Mucosa of descending colon (tissue), 3 donors: ENCODE measurements at regions not wholly inside any gene's neighbourhood (a gene's known extent, or its start where the extent isn't known, plus 50 kb on each side); places are given as distances from the start of the nearest gene placed in this dataset.

Source experiments
- ATAC-seq: fragments of 200-7000 bp; cut with Tn5 transposase; one replicate; pipeline ENCODE4 v1.9.1; 2020; ENCODE audit warnings: mild to moderate bottlenecking, moderate library complexity
- DNase-seq, 3 donors: peaks; one replicate each; pipeline ENCODE4 v3.0.0-alpha.2; 2020
- H3K36me3 ChIP-seq: fragments of 200-600 bp; one replicate; pipeline ENCODE4 v1.8.0; 2021; ENCODE audit warnings: low read depth, mild to moderate bottlenecking
- H3K4me1 ChIP-seq: fragments of 200-600 bp; one replicate; pipeline ENCODE4 v1.8.0; 2021; ENCODE audit warnings: low read depth, mild to moderate bottlenecking
- H3K4me3 ChIP-seq: fragments of 200-600 bp; one replicate; pipeline ENCODE4 v1.8.0; 2021; ENCODE audit warnings: mild to moderate bottlenecking
- H3K9me3 ChIP-seq: fragments of 200-600 bp; one replicate; pipeline ENCODE4 v1.8.0; 2021; ENCODE audit warnings: mild to moderate bottlenecking
- intact Hi-C, 2 donors: fragments of 100-400 bp; cut with DNase I in 1 of 2; cut with micrococcal nuclease in 1 of 2; formaldehyde crosslinking; loops; one replicate each; pipeline versions ENCODE4 v1.11.0 to v1.11.1; 2022; cut with DNase I, micrococcal nuclease
- TF ChIP-seq, protein P1 (sequence below): fragments of 200-600 bp; IDR thresholded peaks from one replicate; pipeline ENCODE4 v1.8.0; 2022; ENCODE audit warnings: antibody characterized with exemption, mild to moderate bottlenecking
- donor health status: DM: no; HTN: no; CAD: no; lungs with moderate emphysema.
- donor health status: DM: no; HTN: no; CAD: no.
- donor health status: DM: no; HTN: yes; CAD: no.

DNA sequence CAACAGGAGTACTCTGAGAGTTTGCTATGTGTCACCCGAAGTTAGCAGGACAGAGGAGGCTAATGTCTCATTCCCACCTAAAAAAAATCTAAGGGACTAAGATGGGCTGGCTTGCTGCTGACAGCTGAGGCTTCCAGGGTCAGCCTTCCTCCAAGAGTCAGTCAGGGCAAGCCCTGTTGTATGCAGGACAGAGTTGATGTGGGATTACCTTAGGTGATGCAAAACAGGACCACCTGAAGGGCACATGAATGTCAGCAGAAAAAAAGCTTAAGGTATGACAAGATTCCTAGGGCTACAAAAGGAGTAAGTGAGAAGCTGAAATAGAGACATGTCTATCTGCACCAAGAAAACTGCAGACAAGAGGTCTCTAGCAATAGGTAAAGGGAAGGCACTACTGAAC is 151.5 kb downstream of the NHLRC3 start:
- intact Hi-C loops: no loop called here
- TF ChIP-seq, protein P1, sequence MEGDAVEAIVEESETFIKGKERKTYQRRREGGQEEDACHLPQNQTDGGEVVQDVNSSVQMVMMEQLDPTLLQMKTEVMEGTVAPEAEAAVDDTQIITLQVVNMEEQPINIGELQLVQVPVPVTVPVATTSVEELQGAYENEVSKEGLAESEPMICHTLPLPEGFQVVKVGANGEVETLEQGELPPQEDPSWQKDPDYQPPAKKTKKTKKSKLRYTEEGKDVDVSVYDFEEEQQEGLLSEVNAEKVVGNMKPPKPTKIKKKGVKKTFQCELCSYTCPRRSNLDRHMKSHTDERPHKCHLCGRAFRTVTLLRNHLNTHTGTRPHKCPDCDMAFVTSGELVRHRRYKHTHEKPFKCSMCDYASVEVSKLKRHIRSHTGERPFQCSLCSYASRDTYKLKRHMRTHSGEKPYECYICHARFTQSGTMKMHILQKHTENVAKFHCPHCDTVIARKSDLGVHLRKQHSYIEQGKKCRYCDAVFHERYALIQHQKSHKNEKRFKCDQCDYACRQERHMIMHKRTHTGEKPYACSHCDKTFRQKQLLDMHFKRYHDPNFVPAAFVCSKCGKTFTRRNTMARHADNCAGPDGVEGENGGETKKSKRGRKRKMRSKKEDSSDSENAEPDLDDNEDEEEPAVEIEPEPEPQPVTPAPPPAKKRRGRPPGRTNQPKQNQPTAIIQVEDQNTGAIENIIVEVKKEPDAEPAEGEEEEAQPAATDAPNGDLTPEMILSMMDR: no peak

DNA sequence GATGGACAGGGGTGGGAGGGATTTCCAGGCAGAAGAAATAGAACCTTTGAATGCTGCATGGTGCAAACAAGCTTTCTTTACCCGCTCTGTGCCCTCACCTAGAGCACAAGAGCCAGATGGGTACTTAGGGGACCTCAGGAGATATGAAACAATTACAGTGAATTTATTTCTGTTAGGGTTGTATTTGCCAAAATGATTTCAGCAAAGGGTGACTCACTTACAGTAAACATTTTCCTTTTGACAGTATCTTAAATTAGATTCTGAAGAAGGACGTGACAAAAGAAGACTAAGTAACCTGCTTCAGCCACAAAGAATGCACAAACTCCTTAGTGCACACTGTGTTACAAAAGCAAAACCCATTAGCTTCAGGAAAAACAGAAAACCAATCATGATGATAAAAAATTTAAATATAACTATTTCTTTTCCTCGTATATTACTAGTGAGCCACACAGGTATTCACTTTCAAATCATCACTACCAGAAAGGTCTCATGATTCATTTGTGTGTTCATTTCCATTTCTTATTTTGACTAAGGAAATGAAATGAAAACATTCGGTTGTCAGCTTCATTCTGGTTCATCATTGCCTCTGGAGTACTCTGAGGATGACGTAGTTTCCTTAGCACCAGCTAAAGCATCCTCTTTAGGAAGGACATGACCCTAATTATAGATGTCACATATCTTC is 158.8 kb downstream of the NHLRC3 start:
- intact Hi-C loops: no loop called here
- Histone ChIP-seq H3K36me3 (no peaks in the 10 kb centered on the region), H3K4me3 (no peak overlapping the region), H3K9me3 (no peaks in the 10 kb centered on the region), H3K4me1 (no peaks in the 10 kb centered on the region)
- TF ChIP-seq, protein P1: no peak
- no peak for ATAC-seq
- no peak for DNase-seq

More for the DNA sequence above, 151.5 kb downstream of the NHLRC3 start:
- Histone ChIP-seq H3K4me1 (no peaks in the 10 kb centered on the region), H3K9me3 (no peaks in the 10 kb centered on the region), H3K4me3 (no peak overlapping the region), H3K36me3 (no peaks in the 10 kb centered on the region)
- ATAC-seq (no peak), DNase-seq (no peak)

DNA sequence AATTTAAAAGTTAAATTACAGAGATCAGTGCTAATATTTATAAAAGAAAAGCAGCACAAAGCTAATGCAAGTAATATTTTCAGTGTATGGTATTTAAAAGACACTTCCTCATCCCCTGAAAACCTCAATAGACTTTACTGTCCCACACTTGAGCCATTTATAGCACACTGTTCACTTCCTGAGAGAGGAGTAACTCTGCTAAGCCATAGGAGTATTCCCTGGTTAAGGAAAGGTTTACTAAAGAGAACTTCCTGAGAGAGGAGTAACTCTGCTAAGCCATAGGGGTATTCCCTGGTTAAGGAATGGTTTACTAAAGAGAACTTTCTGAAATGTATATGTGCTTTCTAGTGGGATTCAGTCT is 159.4 kb downstream of the NHLRC3 start:
- no peak overlapping the region for H3K4me3 ChIP-seq
- no peaks in the 10 kb centered on the region for H3K36me3 ChIP-seq
- DNase-seq: no peak
- no peaks in the 10 kb centered on the region for H3K9me3 ChIP-seq
- intact Hi-C loops: no loop called here
- H3K4me1 ChIP-seq: no peaks in the 10 kb centered on the region
- no peak for ATAC-seq
- TF ChIP-seq, protein P1: no peak

DNA sequence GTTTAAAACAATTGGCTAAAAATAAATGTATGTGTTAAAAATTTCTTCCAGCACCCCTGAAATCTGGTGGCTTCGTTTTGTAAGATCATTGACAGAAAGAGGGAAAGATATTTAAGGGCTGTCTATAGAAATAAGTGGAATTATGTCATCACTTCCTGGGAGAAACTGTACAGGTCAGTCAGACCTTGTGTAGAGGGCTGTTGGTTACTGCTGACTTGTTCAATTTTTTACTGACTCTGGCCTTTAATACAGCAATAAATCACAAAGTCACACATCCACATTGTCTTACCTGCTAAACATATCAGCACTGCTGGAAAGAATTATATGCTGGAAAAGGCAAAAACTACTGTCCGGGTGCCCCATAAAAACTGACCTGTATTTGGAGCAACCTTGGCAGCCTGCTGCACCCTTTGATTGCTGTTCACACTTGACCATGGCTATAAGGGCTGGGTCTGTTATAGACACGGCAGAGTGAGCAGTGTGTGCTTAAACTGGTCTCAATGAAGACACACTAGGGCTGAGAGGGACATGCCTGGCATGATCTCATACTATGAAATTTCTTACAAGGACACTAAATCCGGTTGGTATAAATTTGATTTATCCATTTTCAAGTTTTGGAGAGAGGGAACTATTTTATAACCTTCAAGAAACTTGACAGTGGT is 162.1 kb downstream of the NHLRC3 start:
- no peaks in the 10 kb centered on the region for H3K9me3 ChIP-seq
- no peaks in the 10 kb centered on the region for H3K36me3 ChIP-seq
- DNase-seq (no peak), ATAC-seq (no peak)
- intact Hi-C loops: no loop called here
- no peaks in the 10 kb centered on the region for H3K4me1 ChIP-seq
- TF ChIP-seq, protein P1: no peak
- H3K4me3 ChIP-seq: no peak overlapping the region

DNA sequence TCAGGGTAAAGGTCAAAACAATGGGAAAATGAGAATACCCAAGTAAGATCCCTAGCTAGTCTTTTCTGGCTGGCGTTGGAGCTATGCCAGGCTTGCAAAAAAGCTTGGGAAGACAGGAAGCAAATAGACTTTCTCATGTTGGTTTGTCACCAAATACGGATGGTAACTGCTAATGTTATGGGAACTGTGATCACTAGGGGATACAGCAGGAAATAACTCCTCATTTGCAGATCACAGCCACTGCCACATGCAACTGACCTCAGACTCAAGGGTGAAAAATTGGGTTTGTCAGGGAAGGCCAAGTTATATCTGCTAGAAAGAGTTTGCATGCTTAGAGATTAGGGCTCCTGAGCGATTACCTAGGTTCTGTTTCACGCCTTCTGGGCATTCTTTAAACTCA is 162.9 kb downstream of the NHLRC3 start:
- Histone ChIP-seq H3K36me3 (no peaks in the 10 kb centered on the region), H3K4me1 (no peaks in the 10 kb centered on the region), H3K4me3 (no peak overlapping the region), H3K9me3 (no peaks in the 10 kb centered on the region)
- TF ChIP-seq, protein P1: no peak
- ATAC-seq (no peak), DNase-seq (no peak)
- intact Hi-C loops: no loop called here
